Endothelial cell of umbilical vein (primary cell): ENCODE measurements at regions not wholly inside any gene's neighbourhood (a gene's known extent, or its start where the extent isn't known, plus 50 kb on each side); places are given as distances from the start of the nearest gene placed in this dataset.
"Not testable (repeated sequence)": the region's sequence is repeated elsewhere in the genome, so short reads cannot be mapped to it uniquely, and the experiment has no call there.

ENCODE experiments used
- BruUV-seq: library from RNA; stranded (reverse); fragments of 400-500 nt; replicated peaks from 2 replicates; lab custom pipeline; 2021; lab: Mats Ljungman, UMichigan
- CTCF ChIA-PET: fragments of 300-600, 350-600 bp; sonication (Branson Sonifier 250); formaldehyde crosslinking; loops from one replicate; lab custom pipeline; 2021; ENCODE audit warnings: antibody characterized with exemption, inconsistent platforms; lab: Charles Lee
- POLR2A ChIA-PET: fragments of 300-600, 350-600 bp; sonication (Branson Sonifier 250); formaldehyde crosslinking; loops from one replicate; lab custom pipeline; 2021; ENCODE audit warnings: antibody characterized with exemption, inconsistent platforms; lab: Charles Lee
- DNase-seq: peaks from one replicate; pipeline ENCODE4 v3.0.0-alpha.2; 2011; ENCODE audit warnings: low read depth, low spot score
- FAIRE-seq: peaks from 2 replicates; lab custom pipeline; 2011; peaks lifted over from hg19 to GRCh38; lab: Jason Lieb, UNC
- H2AFZ ChIP-seq: 2 replicates; pipeline ENCODE4 v1.6.0; 2012; ENCODE audit warnings: low read depth, low read length, control low read depth, inconsistent platforms
- H3K27ac ChIP-seq: 2 replicates; pipeline ENCODE4 v1.5.1; 2011; ENCODE audit warnings: low read depth, mild to moderate bottlenecking, control low read depth, low read length, moderate library complexity; ENCODE audit not compliant: insufficient read depth
- H3K27me3 ChIP-seq, 2 experiments: 2 replicates each; pipeline versions ENCODE4 v1.6.0 to v1.6.1; 2011; ENCODE audit warnings: low read length in 2 of 2, mixed read lengths in 1 of 2; ENCODE audit not compliant: control insufficient read depth in 2 of 2, insufficient read depth in 2 of 2
- H3K36me3 ChIP-seq, 2 experiments: 2 replicates in 1 of 2; 3 replicates in 1 of 2; pipeline ENCODE4 v1.5.1; 2011; ENCODE audit warnings: low read length in 2 of 2, mild to moderate bottlenecking in 1 of 2, moderate library complexity in 1 of 2; ENCODE audit not compliant: control insufficient read depth in 2 of 2, insufficient read depth in 2 of 2; ENCODE audit errors: extremely low read depth in 1 of 2
- H3K4me1 ChIP-seq: 3 replicates; pipeline ENCODE4 v1.5.1; 2011; ENCODE audit warnings: mild to moderate bottlenecking, low read length; ENCODE audit not compliant: control insufficient read depth, insufficient read depth; ENCODE audit errors: extremely low read depth
- H3K4me2 ChIP-seq: 2 replicates; pipeline ENCODE4 v1.6.1; 2011; ENCODE audit warnings: low read length, control low read depth, mixed read lengths; ENCODE audit not compliant: insufficient read depth
- H3K4me3 ChIP-seq, 3 experiments: fragments of 200-600 bp in 1 of 3; sonication (generic), shearing (Covaris generic) in 1 of 3; replicated peaks in 1 of 3; 2 replicates each; pipeline ENCODE4 v1.5.1; 2011 to 2016; ENCODE audit warnings: control low read depth in 3 of 3, low read length in 3 of 3, mild to moderate bottlenecking in 2 of 3, inconsistent platforms in 1 of 3, low read depth in 1 of 3, moderate library complexity in 1 of 3; ENCODE audit not compliant: insufficient read depth in 1 of 3
- H3K79me2 ChIP-seq: 2 replicates; pipeline ENCODE4 v1.6.0; 2012; ENCODE audit warnings: low read length, inconsistent platforms; ENCODE audit not compliant: control insufficient read depth, insufficient read depth
- H3K9ac ChIP-seq: replicated peaks from 2 replicates; pipeline ENCODE3; 2011; ENCODE audit warnings: low read length, control low read depth; ENCODE audit not compliant: insufficient read depth; ENCODE audit errors: extremely low read depth
- H3K9me1 ChIP-seq: replicated peaks from 3 replicates; pipeline ENCODE4 v1.6.0; 2011; ENCODE audit warnings: mild to moderate bottlenecking, low read length; ENCODE audit not compliant: control insufficient read depth, insufficient read depth; ENCODE audit errors: extremely low read depth
- H3K9me3 ChIP-seq: replicated peaks from 2 replicates; pipeline ENCODE4 v1.5.1; 2012; ENCODE audit warnings: low read length, inconsistent platforms; ENCODE audit not compliant: control insufficient read depth, insufficient read depth
- H4K20me1 ChIP-seq: replicated peaks from 2 replicates; pipeline ENCODE3; 2011; ENCODE audit warnings: mild to moderate bottlenecking, low read length; ENCODE audit not compliant: control insufficient read depth, insufficient read depth; ENCODE audit errors: extremely low read depth
- EZH2 ChIP-seq: IDR thresholded peaks from 2 replicates; pipeline ENCODE4 v1.6.1; 2012; ENCODE audit warnings: borderline replicate concordance, low read depth, mild to moderate bottlenecking, moderate library complexity, low read length, inconsistent platforms; ENCODE audit not compliant: severe bottlenecking
- FOS ChIP-seq: IDR thresholded peaks from 2 replicates; pipeline ENCODE4 v1.6.1; 2011; ENCODE audit warnings: mild to moderate bottlenecking, low read length, moderate library complexity, borderline replicate concordance; ENCODE audit not compliant: insufficient read depth
- MYC ChIP-seq: IDR thresholded peaks from one replicate; pipeline ENCODE4 v1.6.1; 2011; ENCODE audit warnings: mild to moderate bottlenecking, low read depth, low read length
- POLR2A ChIP-seq: IDR thresholded peaks from 2 replicates; pipeline ENCODE4 v1.6.1; 2012; ENCODE audit warnings: low read depth, mild to moderate bottlenecking, control low read depth, low read length
- dilution Hi-C: fragments of 300-500 bp; cut with MboI; formaldehyde crosslinking; loops from one replicate; pipeline ENCODE4 v1.15.0; 2019; ENCODE audit warnings: low sequenced_read_pairs; ENCODE audit not compliant: extremely low pct_ligation_motif_present
- intact Hi-C: fragments of 100-400 bp; cut with micrococcal nuclease; formaldehyde crosslinking; loops from one replicate; pipeline ENCODE4 v1.10.0; 2022
- TF ChIP-seq, protein P1 (sequence below), 2 donors: IDR thresholded peaks; 1 replicate in 1 of 2; 2 replicates in 1 of 2; pipeline ENCODE4 v1.5.1; 2011; ENCODE audit warnings: low read length in 2 of 2, mild to moderate bottlenecking in 2 of 2, moderate library complexity in 2 of 2, control low read depth in 1 of 2, inconsistent platforms in 1 of 2, low read depth in 1 of 2; ENCODE audit not compliant: insufficient read depth in 1 of 2; ENCODE audit errors: extremely low read depth in 1 of 2

DNA sequence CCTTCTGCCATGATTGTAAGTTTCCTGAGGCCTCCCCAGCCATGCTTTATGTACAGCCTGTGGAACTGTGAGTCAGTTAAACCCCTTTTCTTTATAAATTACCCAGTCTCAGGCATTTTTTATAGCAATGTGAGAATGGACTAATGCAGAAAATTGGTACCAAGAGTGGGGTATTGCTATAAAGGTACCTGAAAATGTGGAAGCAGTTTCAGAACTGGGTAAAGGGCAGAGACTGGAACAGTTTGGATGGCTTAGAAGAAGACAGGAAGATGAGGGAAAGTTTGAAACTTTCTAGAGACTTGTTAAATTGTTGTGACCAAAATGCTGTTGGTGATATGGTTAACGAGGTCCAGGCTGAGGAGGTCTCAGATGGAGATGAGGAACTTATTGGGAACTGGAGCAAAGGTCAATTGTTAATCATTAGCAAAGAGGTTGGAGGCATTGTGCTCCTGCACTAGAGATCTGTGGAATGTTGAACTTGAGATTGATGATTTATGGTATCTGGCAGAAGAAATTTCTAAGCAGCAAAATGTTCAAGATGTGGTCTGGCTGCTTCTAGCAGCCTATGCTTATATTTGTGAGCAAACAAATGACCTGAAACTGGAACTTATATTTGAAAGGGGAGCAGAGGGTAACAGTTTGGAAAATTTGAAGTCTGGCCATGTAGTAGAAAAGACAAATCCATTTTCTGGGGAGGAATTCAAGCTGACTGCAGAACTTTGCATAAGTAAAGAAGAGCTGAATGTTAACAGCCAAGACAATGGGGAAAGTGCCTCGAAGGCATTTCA lies 79.0 kb upstream of the GMDS start:
- intact Hi-C loops, result no loop called here
- Histone ChIP-seq H2AFZ (no peak overlapping the region), H3K9me1 (no peaks in the 10 kb centered on the region), H3K4me3 (no peak overlapping the region), H3K27me3 (no peaks in the 10 kb centered on the region), H3K36me3 (no peaks in the 10 kb centered on the region), H3K27ac (no peak overlapping the region), H3K9ac (no peak overlapping the region), H3K4me2 (no peak overlapping the region), H3K9me3 (no peaks in the 10 kb centered on the region), H3K4me1 (no peaks in the 10 kb centered on the region), H4K20me1 (no peaks in the 10 kb centered on the region), H3K79me2 (no peaks in the 10 kb centered on the region)
- DNase-seq (no peak), FAIRE-seq (no peak)
- BruUV-seq, result no TSS peak
- TF ChIP-seq FOS (no peak), POLR2A (no peak), MYC (no peak), EZH2 (no peak)
- TF ChIP-seq, protein P1, sequence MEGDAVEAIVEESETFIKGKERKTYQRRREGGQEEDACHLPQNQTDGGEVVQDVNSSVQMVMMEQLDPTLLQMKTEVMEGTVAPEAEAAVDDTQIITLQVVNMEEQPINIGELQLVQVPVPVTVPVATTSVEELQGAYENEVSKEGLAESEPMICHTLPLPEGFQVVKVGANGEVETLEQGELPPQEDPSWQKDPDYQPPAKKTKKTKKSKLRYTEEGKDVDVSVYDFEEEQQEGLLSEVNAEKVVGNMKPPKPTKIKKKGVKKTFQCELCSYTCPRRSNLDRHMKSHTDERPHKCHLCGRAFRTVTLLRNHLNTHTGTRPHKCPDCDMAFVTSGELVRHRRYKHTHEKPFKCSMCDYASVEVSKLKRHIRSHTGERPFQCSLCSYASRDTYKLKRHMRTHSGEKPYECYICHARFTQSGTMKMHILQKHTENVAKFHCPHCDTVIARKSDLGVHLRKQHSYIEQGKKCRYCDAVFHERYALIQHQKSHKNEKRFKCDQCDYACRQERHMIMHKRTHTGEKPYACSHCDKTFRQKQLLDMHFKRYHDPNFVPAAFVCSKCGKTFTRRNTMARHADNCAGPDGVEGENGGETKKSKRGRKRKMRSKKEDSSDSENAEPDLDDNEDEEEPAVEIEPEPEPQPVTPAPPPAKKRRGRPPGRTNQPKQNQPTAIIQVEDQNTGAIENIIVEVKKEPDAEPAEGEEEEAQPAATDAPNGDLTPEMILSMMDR (IDR thresholded peaks at IDR 0.05; ENCODE audit: extremely low read depth in 1 of 2, insufficient read depth in 1 of 2, low read depth in 1 of 2, low read length in 2 of 2), result no peak
- CTCF ChIA-PET, result no interaction called here
- dilution Hi-C loops, result no loop called here
- POLR2A ChIA-PET, result no interaction called here

- BruUV-seq, intact Hi-C loops, H3K27ac ChIP-seq, H3K9me3 ChIP-seq, H3K4me3 ChIP-seq, H3K4me2 ChIP-seq, H4K20me1 ChIP-seq, H3K4me1 ChIP-seq, DNase-seq, FAIRE-seq, H3K27me3 ChIP-seq, H2AFZ ChIP-seq, POLR2A ChIA-PET, H3K9ac ChIP-seq, H3K9me1 ChIP-seq, H3K36me3 ChIP-seq, dilution Hi-C loops, H3K79me2 ChIP-seq: not testable (repeated sequence)
- CTCF ChIA-PET, result interaction anchor here (1.1 kb wide), 1 partner anchor 36 kb away, joined by 3 read pairs; no protein-coding TSS in a partner anchor
These were observed 72.1 kb upstream of the GMDS start for GRCh38 chr6:2317498-2317897.
